OCI-LY1 (cell line): ENCODE measurements at regions not wholly inside any gene's neighbourhood (a gene's known extent, or its start where the extent isn't known, plus 50 kb on each side); places are given as distances from the start of the nearest gene placed in this dataset.

Experiments
- H2AFZ ChIP-seq: fragments of 200-600 bp; sonication (generic), shearing (Covaris generic); 2 replicates; pipeline ENCODE4 v1.6.0; 2014; ENCODE audit warnings: antibody characterized with exemption, mild to moderate bottlenecking, low read length
- H3F3A ChIP-seq: fragments of 200-600 bp; sonication (generic), shearing (Covaris generic); 2 replicates; pipeline ENCODE4 v1.6.0; 2014; ENCODE audit warnings: mild to moderate bottlenecking, antibody characterized with exemption, low read length, moderate library complexity; ENCODE audit not compliant: insufficient read depth
- H3K27ac ChIP-seq: fragments of 200-600 bp; sonication (generic); 2 replicates; pipeline ENCODE4 v1.5.1; 2014; ENCODE audit warnings: low read length, mixed run types, mild to moderate bottlenecking, low read depth; ENCODE audit not compliant: poor library complexity, severe bottlenecking
- H3K27me3 ChIP-seq: fragments of 200-600 bp; sonication (generic); 2 replicates; pipeline ENCODE4 v1.6.0; 2014; ENCODE audit warnings: antibody characterized with exemption, mild to moderate bottlenecking, low read length, moderate library complexity; ENCODE audit not compliant: insufficient read depth
- H3K36me3 ChIP-seq: fragments of 200-600 bp; sonication (generic); 2 replicates; pipeline ENCODE4 v1.6.1; 2014; ENCODE audit warnings: mild to moderate bottlenecking, antibody characterized with exemption, low read length, moderate library complexity, mixed read lengths; ENCODE audit not compliant: insufficient read depth
- H3K4me1 ChIP-seq: fragments of 200-600 bp; sonication (generic); 2 replicates; pipeline ENCODE4 v1.5.1; 2014; ENCODE audit warnings: mild to moderate bottlenecking, low read length, moderate library complexity; ENCODE audit not compliant: insufficient read depth, severe bottlenecking
- H3K4me2 ChIP-seq: fragments of 200-600 bp; sonication (generic), shearing (Covaris generic); 2 replicates; pipeline ENCODE4 v1.6.1; 2014; ENCODE audit warnings: low read length
- H3K4me3 ChIP-seq: fragments of 200-600 bp; sonication (generic); 2 replicates; pipeline ENCODE4 v1.5.1; 2014; ENCODE audit warnings: low read length, low read depth, mild to moderate bottlenecking, mixed read lengths; ENCODE audit not compliant: poor library complexity, severe bottlenecking
- H3K79me2 ChIP-seq: fragments of 200-600 bp; shearing (Covaris generic); 2 replicates; pipeline ENCODE4 v1.6.1; 2016; ENCODE audit warnings: mixed run types, low read length, mixed read lengths; ENCODE audit not compliant: insufficient read depth
- H3K9ac ChIP-seq: fragments of 200-600 bp; sonication (generic), shearing (Covaris generic); 2 replicates; pipeline ENCODE4 v1.6.1; 2014; ENCODE audit warnings: mild to moderate bottlenecking, low read length, mixed read lengths
- H3K9me2 ChIP-seq: fragments of 200-600 bp; sonication (generic), shearing (Covaris generic); 2 replicates; pipeline ENCODE4 v1.6.1; 2014; ENCODE audit warnings: low read depth, mild to moderate bottlenecking, low read length, mixed read lengths
- H3K9me3 ChIP-seq: fragments of 200-600 bp; shearing (Covaris generic); 2 replicates; pipeline ENCODE4 v1.6.1; 2014; ENCODE audit warnings: low read length, mixed read lengths
- H4K20me1 ChIP-seq: fragments of 200-600 bp; sonication (generic), shearing (Covaris generic); 2 replicates; pipeline ENCODE4 v1.6.0; 2016; ENCODE audit warnings: mild to moderate bottlenecking, low read length; ENCODE audit not compliant: insufficient read depth
- CTCF ChIP-seq: fragments of 200-600 bp; sonication (generic), shearing (Covaris generic); IDR thresholded peaks from 2 replicates; pipeline ENCODE4 v1.5.1; 2017; ENCODE audit warnings: mild to moderate bottlenecking, antibody characterized with exemption, low read length, moderate library complexity, mixed read lengths
- EZH2 ChIP-seq: fragments of 200-600 bp; sonication (generic), shearing (Covaris generic); IDR thresholded peaks from 2 replicates; pipeline ENCODE4 v1.8.0; 2017; ENCODE audit warnings: borderline replicate concordance, mixed run types, mild to moderate bottlenecking, antibody characterized with exemption, low read length, moderate library complexity, mixed read lengths

GRCh38 chr4:179125870-179126269, 1683.6 kb upstream of the AGA start:
- no peaks in the 10 kb centered on the region for H3F3A ChIP-seq
- H4K20me1 ChIP-seq = no peaks in the 10 kb centered on the region
- H3K9ac ChIP-seq = no peak overlapping the region
- H3K27ac ChIP-seq = no peak overlapping the region
- H3K27me3 ChIP-seq = no peaks in the 10 kb centered on the region
- TF ChIP-seq CTCF (no peak), EZH2 (no peak)
- H2AFZ ChIP-seq = no peak overlapping the region
- no peak overlapping the region for H3K4me3 ChIP-seq
- no peaks in the 10 kb centered on the region for H3K9me2 ChIP-seq
- no peaks in the 10 kb centered on the region for H3K79me2 ChIP-seq
- no peaks in the 10 kb centered on the region for H3K4me1 ChIP-seq
- no peaks in the 10 kb centered on the region for H3K36me3 ChIP-seq
- no peak overlapping the region for H3K4me2 ChIP-seq
- no peaks in the 10 kb centered on the region for H3K9me3 ChIP-seq

- no peak overlapping the region for H3K4me2 ChIP-seq
- no peaks in the 10 kb centered on the region for H3F3A ChIP-seq
- H3K27ac ChIP-seq = no peak overlapping the region
- TF ChIP-seq EZH2 = no peak
- TF ChIP-seq CTCF = no peak
- H3K9ac ChIP-seq = no peak overlapping the region
- H2AFZ ChIP-seq = no peak overlapping the region
- no peaks in the 10 kb centered on the region for H3K9me2 ChIP-seq
- no peaks in the 10 kb centered on the region for H3K79me2 ChIP-seq
- H4K20me1 ChIP-seq = no peaks in the 10 kb centered on the region
- no peaks in the 10 kb centered on the region for H3K36me3 ChIP-seq
- H3K4me3 ChIP-seq = no peak overlapping the region
- no peaks in the 10 kb centered on the region for H3K9me3 ChIP-seq
- no peaks in the 10 kb centered on the region for H3K27me3 ChIP-seq
- H3K4me1 ChIP-seq = no peaks in the 10 kb centered on the region
Measured at GRCh38 chr4:179128299-179128698, 1686.1 kb upstream of the AGA start.

GRCh38 chr4:179130122-179130714, 1688.0 kb upstream of the AGA start:
- Histone ChIP-seq H3K27me3 (no peaks in the 10 kb centered on the region), H3K9me2 (no peaks in the 10 kb centered on the region), H3K79me2 (no peaks in the 10 kb centered on the region), H3K9ac (no peak overlapping the region), H3F3A (no peaks in the 10 kb centered on the region), H3K9me3 (no peaks in the 10 kb centered on the region), H3K4me2 (no peak overlapping the region), H3K36me3 (no peaks in the 10 kb centered on the region), H3K4me3 (no peak overlapping the region), H4K20me1 (no peaks in the 10 kb centered on the region), H3K4me1 (no peaks in the 10 kb centered on the region), H3K27ac (no peak overlapping the region), H2AFZ (no peak overlapping the region)
- no peak for TF ChIP-seq CTCF
- TF ChIP-seq EZH2 = no peak
